GM18498 (cell line): ENCODE measurements at regions not wholly inside any gene's neighbourhood (a gene's known extent, or its start where the extent isn't known, plus 50 kb on each side); places are given as distances from the start of the nearest gene placed in this dataset.
"Not testable (repeated sequence)": the region's sequence is repeated elsewhere in the genome, so short reads cannot be mapped to it uniquely, and the experiment has no call there.

Experiments used
- ATAC-seq: cut with Tn5 transposase; IDR thresholded peaks from one replicate; pipeline ENCODE4 v1.9.1; 2021; ENCODE audit warnings: mild to moderate bottlenecking, moderate library complexity; ENCODE audit not compliant: unreplicated experiment

DNA sequence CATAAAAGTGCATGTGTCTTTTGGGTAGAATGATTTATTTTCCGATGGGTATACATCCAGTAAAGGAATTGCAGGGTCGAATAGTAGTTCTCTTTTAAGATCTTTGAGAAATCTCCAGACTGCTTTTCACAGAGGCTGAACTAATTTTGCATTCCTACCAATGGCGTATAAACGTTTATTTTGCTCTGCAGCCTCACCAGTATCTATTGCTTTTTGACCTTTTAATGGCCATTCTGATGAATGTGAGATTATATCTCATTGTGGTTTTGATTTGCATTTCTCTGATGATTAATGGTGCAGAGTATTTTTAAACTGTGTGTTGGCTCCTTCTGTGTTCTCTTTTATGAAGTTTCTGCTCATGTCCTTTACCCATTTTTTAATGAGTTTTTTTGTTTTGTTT is 1020.1 kb downstream of the NXPH1 start:
- ATAC-seq: no peak

DNA sequence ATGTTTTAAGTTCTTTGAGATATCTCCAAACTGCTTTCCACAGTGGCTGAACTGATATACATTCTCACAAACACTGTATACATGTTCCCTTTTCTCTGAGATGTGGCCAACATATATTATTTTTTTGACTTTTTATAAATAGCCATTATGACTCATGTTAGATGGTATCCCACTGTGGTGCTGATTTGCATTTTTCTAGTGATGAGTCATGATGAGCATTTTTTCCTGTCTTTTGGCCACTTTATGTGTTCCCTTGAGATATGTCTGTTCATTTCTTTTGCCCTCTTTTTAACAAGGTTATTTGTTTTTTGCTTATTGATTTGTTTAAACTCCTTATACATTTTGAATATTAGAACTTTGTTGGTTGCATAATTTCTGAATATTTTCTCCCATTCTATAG is 1055.1 kb downstream of the NXPH1 start:
- ATAC-seq: no peak

DNA sequence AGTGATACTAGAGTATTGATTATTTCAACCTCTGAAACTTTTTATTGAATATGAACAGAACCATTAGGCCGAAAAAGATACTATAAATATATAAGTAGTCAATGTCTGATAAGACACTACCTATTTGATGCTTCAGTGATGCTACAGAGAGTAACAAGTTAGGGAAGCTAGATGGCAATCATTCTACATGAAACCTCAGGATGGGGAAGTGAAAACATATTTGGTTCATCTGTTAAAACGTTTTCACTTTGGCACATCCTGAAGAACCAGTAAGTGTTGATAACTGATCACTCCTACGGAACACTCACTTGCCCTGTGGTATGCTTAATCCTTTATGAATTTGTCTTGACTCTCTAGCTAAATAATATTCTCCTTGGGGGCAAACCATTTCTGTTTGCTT is 1064.9 kb downstream of the NXPH1 start:
- ATAC-seq: no peak

DNA sequence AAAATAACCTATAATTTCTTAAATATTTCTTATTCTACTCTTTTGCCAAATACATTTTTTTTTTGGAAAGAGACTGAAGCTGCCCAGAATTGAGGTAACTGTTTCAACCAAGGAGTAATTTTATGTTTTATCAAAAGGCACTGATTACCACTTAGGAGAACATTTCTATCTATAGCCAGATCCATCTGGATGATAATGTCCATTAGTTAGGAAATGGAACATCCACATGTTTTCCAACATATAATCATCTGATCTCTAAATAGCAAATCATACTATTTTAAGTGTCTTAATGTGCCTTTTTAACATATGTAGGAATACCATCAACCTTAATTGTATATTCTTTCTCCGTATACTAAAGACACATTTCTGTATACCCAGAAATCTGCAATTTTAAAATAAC is 1068.9 kb downstream of the NXPH1 start:
- no peak for ATAC-seq

DNA sequence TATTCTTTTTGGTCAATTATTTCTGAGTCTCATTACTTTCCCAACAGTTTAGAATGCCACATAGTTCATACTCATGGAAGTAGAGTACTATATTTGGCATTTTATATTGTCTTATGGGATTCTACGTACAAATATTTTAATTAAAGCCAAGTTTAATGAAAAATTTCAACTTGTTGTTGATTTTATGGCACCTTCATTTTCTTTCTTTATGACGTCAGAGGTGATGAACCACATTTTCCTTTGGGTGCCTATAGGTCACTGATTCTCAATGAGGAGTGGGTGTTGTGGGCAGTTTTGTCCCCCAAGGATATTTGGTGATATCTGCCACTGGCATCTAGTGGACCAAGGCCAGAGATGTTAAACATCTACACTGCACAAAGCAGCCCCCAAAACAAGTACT is 1071.3 kb downstream of the NXPH1 start:
- no peak for ATAC-seq

DNA sequence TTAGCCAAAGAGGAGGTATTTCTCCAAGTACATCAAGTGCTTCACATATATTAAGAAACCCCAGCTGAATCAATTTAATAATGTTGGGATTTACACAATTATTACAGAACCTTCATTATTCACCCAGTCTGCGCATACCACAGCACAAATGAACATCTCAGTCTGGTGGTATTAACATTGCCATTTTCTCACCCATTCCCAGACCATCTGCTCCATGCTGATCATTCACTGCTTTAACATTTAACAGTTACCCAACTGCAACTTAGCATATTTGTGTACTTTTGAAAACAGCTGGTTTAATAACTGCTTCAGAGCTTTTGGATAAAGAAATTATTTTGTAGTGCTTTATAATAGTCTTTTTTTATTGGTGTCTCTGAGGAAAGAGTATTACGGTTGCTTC is 1072.1 kb downstream of the NXPH1 start:
- ATAC-seq: no peak

DNA sequence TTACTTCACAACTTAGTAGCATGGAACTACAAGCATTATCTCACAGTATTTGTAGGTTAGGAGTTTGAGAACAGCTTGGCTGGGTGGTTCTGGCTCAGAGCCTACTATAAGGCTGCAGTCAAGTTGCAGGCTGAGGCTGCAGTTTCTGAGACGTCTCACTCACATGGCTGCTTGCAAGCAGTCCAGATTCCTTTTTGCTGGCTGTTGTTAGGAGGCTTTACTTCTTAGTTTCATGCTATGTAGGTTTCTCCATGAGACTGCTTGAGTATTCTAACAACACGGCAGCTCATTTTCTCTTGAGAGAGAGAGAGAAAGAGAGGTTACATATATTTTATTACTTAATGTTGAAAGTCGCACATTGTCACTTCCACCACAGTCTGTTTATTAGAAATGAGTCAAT is 1073.9 kb downstream of the NXPH1 start:
- ATAC-seq: no peak

DNA sequence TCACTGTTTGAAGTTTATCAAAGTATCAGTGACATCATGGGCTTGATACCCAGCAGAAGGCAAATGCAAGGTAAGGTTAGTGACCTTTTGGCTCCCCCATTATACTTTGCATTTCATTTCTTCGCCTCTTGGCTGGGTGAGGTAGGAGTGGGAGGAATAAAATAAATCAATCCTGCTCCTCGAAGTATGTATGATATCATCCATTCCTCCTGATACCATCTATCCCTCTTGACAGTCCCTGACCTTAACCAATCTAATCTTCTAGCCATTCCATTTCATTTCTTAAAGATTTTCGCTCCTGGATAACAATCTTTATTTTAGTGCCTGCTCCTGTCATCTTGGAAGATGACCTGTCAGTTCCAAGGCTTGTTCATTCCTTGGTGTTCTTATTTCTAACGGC is 1083.3 kb downstream of the NXPH1 start:
- ATAC-seq: no peak

DNA sequence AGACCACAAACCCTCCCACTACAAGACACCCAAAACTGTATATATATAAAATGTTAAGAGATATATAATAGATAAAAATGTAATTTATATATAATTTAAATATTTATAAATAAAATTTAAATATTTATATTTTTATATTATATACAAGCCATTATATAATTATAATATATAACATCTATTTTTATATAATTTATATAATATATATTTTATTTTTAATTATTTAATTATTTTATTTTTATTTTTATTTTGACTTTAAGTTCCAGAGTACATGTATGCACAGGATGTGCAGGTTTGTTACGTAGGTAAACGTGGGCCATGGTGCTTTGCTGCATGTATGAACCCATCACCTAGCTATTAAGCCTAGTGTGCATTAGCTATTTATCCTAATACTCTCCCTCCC is 1090.2 kb downstream of the NXPH1 start:
- no peak for ATAC-seq

DNA sequence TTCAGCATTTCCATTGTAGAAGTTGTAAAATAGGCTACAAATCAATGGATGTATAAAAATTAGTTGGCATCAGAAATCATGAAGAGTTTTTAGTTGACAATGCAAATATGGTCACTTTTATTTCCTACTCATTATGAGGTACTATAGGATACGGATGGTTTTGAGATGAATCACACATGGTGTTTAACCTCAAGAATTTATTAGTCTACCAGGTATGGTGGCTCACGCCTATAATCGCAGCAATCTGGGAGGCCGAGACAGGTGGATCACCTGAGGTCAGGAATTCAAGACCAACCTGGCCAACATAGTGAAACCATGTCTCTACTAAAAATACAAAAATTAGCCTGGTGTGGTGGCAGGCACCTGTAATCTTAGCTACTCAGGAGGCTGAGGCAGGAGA is 1119.0 kb downstream of the NXPH1 start:
- ATAC-seq: not testable (repeated sequence)

DNA sequence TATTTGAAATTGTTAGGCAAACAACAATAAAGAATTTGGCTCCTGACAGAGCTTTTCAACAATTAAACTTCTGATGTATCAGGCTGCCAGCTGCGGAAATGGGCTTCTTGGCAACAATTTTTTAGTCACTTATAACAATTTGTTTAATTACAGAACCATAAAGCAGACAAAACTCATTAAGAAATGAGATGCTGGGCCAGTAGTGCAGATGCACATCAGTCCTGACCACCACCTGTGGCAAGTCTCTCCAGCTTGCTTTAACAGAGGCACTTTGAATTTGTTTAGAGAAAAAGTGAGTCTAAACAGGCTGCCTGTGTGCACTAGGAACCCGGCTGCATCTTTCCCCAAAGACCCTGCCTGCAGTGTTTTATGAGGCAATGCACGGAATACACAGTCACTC is 1124.4 kb downstream of the NXPH1 start:
- ATAC-seq: no peak

DNA sequence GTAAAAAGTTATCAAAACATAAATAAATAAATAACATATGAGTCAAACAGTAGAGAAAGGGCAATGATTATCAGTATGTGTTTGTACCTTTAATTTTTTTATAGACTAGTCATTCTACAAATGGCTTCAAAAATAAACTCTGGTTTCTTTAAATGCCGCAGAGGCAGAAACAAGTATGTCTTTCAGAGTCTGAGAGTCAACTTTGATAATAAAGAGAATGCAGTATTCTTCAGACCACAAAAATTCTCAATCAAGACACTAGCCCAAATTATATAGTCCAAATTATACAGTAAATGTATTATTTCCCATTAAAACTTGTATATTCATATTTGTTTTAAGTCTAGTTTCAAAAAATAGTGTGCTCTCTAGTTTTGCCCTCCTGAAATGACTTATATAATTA is 1142.3 kb downstream of the NXPH1 start:
- no peak for ATAC-seq

DNA sequence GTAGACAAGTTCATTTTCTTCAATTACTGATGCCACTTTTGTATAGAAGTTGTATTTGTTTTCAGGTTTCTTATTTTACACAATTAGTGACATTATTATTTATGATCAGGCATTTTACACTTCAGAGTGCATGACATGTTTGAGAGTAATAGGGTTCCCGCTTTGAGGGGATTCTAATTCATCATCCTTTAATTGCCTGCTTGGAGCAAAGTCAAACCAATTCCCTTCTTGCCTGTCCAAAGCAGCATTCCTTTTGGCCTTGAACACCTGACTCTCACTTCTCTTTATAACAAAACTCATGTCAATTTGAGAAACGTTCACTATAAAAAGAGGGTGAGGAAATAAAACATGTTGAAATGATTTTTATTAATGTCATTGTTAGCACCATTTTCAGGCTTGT is 1149.4 kb downstream of the NXPH1 start:
- no peak for ATAC-seq

DNA sequence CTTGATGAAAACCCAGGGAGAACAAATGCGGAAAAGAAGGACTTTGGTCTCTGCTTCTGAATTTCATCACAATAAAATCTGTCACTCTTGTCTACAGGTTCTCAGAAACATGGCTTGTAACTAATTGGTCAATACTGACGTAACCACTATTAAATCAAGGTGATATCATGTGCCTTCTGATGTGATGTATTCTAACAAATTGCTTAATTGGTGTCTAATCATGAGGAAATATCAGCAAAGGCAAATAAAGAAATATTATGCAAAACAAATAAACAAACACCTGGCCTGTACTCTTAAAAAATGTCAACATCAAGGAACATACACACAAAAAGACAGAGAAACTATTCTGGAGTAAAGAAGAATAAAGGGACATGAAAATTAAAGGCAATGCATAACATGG is 1165.0 kb downstream of the NXPH1 start:
- ATAC-seq: no peak

DNA sequence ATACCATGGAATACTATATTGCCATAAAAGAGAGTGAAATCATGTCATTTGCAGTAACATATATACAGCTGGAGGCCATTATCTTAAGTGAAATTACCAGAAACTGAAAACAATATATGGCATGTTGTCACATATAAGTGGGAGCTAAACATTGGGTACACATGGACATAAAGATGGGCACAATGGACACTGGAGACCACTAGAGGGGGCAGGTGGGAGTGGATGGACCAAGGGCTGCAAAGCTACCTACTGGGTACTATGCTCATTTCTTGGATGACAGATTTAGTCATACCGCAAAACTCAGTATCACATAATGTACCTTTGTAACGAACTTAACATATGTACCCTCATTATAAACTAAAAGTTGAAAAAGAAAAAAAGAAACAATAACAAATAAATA is 1167.6 kb downstream of the NXPH1 start:
- no peak for ATAC-seq

DNA sequence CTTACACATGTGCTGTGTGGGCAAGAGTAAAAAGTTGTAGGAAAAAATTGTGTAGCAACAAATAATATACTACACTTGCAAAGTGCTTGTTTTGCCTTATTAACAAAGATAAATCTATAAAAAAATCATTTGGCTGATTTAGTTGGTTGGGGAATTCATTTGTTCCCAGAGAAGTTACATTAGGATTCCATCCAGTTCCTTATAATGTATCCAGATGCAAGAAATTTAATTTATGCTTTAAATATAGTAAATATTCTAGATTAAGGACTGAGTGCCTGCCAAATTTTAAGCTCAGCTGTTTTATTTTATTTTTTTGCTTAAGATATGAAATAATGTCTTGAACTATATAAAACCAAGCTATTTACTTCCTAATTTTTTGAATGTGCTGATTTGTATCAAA is 1169.9 kb downstream of the NXPH1 start:
- ATAC-seq: no peak

DNA sequence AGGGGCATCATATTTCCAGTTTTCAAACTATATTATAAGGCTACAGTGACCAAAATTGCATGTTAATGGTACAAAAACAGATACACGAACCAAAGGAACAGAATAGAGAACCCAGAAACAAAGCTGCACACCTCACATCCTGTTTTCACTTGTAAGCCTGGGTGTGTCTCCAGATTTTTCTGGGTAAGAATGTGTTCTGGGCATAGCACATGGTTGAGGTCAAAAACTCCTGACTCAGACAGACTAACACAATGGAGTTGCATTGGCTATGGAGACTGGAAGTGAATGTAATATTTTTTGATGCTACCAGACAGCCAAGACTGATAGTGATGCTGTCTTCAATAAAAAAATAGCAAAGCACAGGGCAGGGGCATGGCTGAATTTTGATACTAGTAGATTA is 1175.2 kb downstream of the NXPH1 start:
- ATAC-seq: no peak

DNA sequence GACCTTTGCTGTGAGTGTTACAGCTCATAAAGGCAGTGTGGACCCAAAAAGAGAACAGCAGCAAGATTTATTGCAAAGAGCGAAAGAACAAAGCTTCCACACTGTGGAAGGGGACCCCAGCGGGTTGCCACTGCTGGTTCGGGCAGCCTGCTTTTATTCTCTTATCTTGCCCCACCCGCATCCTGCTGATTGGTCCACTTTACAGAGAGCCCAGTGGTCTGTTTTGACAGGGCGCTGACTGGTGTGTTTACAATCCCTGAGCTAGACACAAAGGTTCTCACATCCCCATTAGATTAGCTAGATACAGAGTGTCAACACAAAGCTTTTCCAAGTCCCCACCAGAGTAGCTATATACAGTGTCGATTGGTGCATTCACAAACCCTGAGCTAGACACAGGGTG is 1187.5 kb downstream of the NXPH1 start:
- not testable (repeated sequence) for ATAC-seq

DNA sequence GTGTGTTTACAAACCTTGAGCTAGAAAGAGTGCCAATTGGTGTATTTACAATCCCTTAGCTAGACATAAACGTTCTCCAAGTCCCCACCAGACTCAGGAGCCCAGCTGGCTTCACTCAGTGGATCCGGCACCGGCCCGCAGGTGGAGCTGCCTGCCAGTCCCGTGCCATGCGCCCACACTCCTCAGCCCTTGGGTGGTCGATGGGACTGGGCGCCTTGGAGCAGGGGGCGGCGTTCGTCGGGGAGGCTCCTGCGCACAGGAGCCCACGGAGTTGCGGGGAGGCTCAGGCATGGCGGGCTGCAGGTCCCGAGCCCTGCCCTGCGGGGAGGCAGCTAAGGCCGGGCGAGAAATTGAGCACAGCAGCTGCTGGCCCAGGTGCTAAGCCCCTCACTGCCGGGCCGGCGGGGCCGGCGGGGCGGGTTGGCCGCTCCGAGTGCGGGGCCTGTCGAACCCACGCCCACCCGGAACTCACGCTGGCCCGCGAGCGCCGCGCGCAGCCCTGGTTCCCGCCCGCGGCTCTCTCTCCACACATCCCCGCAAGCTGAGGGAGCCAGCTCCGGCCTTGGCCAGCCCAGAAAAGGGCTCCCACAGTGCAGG is 1188.0 kb downstream of the NXPH1 start:
- ATAC-seq: not testable (repeated sequence)

DNA sequence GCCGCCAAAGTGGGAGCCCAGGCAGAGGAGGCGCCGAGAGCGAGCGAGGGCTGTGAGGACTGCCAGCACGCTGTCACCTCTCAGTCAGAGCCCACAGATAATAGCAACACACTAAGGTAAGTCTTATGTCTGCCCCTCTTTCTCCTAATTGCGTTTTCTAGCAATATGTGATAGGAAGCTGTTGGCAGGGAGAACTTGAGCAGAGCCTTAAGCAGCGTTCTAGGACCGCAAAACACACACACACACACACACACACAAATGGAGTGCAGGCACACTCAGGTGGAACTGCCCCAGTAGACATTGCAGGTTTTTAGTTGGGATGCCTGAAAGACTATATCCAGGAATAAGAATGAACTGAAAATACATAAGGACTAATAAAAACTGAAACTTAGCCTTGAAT is 1188.5 kb downstream of the NXPH1 start:
- ATAC-seq: no peak

DNA sequence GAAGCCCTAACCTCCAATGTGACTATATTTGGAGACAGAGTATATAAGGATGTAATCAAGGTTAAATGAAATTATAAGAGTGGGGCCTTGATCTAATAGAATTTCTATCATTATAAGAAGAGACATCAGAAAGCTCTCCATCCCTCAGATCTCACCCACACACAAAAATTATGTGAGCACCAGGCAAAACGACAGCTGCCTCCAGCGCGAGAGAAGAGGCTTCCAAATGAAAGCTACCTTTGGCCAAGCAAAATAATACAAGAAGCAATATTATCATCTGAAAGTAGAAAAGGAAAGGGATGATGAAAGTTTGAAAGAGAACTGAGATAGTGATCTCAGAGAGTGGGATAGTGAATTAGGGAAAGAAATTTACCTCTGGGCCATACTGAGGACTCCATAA is 1192.5 kb downstream of the NXPH1 start:
- no peak for ATAC-seq

DNA sequence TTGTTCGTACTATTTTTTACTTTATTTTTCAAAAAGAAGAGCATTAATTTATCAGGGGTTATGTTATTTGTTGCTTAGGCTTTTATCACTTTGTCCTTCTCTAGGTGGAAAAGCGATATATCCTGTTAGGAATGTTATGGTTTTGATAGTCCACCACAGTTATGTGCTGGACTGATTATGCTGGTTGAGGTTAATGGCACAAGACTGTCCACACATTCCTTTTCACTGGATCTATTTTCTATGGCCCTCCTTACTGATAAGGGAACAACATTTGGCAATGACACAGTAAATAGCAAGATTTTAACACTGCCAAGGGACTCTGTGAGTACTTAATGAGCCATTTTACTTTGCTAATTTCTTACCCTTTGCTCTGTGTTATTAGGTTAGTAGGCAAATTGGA is 1212.3 kb downstream of the NXPH1 start:
- ATAC-seq: no peak

DNA sequence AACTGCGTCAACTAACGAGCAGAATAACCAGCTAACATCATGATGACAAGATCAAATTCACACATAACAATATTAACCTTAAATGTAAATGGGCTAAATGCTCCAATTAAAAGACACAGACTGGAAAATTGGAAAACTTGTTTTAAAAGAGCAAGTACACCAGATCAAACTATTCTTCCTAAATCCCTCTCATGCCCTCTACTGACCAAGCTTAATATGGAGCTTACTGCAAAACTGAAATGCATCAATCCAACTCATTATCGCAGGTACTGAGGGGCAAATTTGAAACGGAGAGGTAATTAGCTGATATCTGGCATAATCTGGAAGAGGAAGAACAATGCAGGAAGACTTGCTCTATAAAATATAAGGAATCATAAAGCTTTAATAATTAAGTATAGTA is 1223.8 kb downstream of the NXPH1 start:
- no peak for ATAC-seq
